DMS 273 (cell line): ENCODE measurements at regions not wholly inside any gene's neighbourhood (a gene's known extent, or its start where the extent isn't known, plus 50 kb on each side); places are given as distances from the start of the nearest gene placed in this dataset.
A peak's percentile ranks its signal among the peaks of the same experiment; 100 is the strongest.
"Not testable (repeated sequence)": the region's sequence is repeated elsewhere in the genome, so short reads cannot be mapped to it uniquely, and the experiment has no call there.

Experiments
- DNase-seq: peaks from one replicate; lab custom pipeline; 2025; ENCODE audit not compliant: unreplicated experiment; lab: John Stamatoyannopoulos, UW

- DNase-seq = no peak
These were observed 300.6 kb downstream of the PPP4R3C start for GRCh38 chrX:27162496-27162895.

DNA sequence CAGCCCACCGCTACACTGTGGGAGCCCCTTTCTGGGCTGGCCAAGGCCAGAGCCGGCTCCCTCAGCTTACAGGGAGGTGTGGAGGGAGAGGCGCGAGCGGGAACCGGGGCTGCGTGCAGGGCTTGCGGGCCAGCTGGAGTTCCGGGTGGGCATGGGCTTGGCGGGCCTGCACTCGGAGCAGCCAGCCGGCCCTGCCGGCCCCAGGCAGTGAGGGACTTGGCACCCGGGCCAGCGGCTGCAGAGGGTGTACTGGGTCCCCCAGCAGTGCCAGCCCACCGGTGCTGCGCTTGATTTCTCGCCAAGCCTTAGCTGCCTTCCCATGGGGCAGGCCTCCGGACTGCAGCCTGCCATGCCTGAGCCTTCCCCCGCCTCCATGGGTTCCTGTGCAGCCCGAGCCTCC, 306.2 kb downstream of the PPP4R3C start:
- not testable (repeated sequence) for DNase-seq

DNA sequence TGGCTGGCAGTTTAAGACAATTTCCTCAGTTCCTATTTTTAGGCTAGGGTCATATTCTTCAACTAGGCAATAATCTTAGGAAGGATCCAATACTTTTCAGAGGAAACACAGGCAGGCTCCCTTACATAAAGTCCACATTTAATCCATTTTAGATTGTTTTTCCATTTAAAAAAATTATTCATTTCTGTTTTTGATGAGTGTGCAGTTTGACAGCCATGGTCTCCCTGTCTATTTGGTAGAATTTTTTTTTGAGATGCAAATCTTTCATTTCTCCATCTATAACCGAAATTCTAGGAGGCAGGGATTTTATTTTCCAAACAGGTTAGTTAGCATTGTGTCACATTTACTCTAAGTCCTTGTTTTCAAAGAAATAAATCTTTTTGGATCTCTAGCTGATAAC, 326.8 kb downstream of the PPP4R3C start:
- no peak for DNase-seq

GRCh38 chrX:27132862-27133261, 330.3 kb downstream of the PPP4R3C start:
- no peak for DNase-seq

- DNase-seq = not testable (repeated sequence)
These were observed 376.0 kb downstream of the PPP4R3C start for GRCh38 chrX:27087176-27087575.

- DNase-seq = no peak
These were observed 376.9 kb downstream of the PPP4R3C start for GRCh38 chrX:27086237-27086636.

- DNase-seq = no peak
These were observed 377.8 kb downstream of the PPP4R3C start for GRCh38 chrX:27085346-27085745.

- no peak for DNase-seq
These were observed 384.8 kb downstream of the PPP4R3C start for GRCh38 chrX:27078371-27078770.

GRCh38 chrX:27057883-27058282, 405.3 kb downstream of the PPP4R3C start:
- DNase-seq = no peak

DNA sequence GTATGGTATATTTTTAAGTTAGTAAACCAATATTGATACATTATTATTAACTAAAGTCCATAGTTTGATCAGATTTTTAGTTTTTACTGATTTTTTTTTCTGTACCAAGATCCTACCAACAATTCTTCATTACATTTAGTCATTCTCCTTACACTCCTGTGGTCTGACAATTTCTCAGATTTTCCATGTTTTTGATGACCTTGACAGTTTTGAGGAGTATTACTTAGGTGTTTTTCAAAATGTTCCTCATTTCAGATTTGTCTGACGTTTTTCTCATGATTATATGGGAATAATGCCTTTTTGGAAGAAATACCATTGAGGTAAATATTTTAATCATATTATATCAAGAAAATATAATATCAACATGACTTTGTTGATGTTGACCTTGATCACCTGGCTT, 423.8 kb downstream of the PPP4R3C start:
- DNase-seq = no peak

- DNase-seq = peak; percentile 92
These were observed 454.7 kb downstream of the PPP4R3C start for GRCh38 chrX:27008486-27008885.

- DNase-seq = no peak
These were observed 463.5 kb downstream of the PPP4R3C start for GRCh38 chrX:26999634-27000033.

GRCh38 chrX:26958261-26958660, 504.9 kb downstream of the PPP4R3C start:
- no peak for DNase-seq

DNA sequence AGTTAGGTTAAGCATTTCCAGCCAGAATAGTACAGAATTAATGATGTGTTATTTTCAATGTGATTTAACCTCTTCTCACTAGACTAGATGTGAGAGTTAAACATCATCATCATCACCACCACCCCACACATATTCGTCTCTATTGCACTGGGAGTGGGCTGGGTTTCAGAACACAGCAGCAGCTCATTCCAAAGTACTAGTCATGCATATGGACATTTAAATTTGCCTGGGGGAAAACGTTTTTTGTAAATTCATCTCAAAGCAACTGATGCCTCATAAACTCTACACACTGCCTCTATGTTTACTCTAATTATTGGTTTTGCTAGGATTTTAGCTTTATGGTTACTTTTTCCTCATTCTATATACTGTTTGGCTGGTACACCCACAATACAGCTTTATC, 509.1 kb downstream of the PPP4R3C start:
- DNase-seq = no peak

DNA sequence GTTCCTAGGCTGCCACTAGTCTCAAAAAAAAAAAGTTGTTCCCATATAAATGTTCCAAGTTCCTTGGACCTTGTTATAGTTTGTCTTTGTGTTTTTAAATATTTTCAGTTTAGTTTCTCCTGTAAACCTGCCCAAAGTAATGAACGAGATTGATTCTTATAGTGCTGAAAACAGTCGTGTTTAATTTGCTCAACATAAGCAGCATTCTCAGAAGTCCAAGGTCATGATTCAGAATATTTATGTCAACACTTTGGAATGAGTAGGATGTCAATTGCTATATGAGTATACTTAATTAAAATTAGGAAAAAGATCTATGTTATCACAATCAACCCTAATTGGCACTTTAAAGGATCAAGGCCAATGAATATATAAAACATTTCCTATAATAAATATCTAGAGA, 510.9 kb downstream of the PPP4R3C start:
- DNase-seq = no peak

GRCh38 chrX:26927419-26927818, 535.7 kb downstream of the PPP4R3C start:
- DNase-seq = no peak

GRCh38 chrX:26925088-26925487, 538.1 kb downstream of the PPP4R3C start:
- DNase-seq = no peak

DNA sequence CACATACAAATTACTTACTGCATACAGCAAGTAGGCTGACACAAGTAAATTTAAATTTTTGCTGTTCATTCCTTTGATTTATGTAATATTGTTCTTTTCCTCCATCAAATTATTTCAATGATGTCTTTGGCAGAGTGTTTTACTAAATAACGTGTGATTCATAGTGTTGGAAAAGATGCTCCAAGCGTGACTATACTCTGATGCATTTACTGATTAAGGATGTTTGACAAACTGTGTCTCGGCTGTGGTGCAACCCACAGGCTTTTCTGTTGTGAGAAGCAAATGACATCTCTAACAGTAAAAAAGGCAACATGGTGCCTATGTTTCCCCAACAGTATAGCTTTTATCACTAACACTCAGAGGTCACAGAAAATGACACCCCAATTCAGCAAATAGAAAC, 540.9 kb downstream of the PPP4R3C start:
- no peak for DNase-seq

GRCh38 chrX:26918631-26919030, 544.5 kb downstream of the PPP4R3C start:
- peak; percentile 74 for DNase-seq

DNA sequence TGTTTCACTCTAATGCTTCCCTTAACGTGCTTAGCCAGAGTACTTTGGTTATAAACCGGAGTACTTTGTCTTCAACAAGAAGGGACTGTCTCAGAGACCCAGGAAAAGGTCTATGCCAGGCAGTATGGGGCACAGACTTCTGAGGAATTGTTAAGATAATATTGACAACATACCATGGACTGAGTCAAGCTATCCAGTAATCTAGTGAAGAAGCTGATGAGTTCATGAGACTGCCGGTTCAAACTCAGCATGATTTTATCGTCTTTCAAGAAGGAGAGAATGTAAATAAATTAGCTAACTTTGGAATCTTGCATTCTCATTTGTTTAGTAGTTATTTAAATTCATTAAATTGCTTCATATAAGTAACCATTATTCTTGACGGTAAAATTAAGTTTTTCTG, 546.1 kb downstream of the PPP4R3C start:
- no peak for DNase-seq

- no peak for DNase-seq
These were observed 548.1 kb downstream of the PPP4R3C start for GRCh38 chrX:26915064-26915463.

DNA sequence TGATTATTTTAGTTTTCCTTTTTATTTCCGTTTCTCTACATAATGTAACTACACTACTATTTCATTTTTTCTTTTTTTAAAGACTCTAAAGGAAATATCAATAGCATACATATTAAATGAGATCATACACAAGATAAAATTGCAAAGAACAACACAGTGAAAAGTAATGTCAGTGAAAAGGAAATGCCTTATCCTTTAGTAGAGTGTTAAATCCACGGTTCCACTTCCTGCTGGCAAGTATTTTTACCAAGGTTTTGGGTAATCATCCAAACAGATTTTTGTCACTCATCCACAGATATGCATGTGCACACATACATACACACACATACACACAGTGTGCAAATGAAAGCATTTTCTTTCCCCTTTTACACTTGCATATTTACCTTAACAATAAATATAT, 548.9 kb downstream of the PPP4R3C start:
- no peak for DNase-seq

DNA sequence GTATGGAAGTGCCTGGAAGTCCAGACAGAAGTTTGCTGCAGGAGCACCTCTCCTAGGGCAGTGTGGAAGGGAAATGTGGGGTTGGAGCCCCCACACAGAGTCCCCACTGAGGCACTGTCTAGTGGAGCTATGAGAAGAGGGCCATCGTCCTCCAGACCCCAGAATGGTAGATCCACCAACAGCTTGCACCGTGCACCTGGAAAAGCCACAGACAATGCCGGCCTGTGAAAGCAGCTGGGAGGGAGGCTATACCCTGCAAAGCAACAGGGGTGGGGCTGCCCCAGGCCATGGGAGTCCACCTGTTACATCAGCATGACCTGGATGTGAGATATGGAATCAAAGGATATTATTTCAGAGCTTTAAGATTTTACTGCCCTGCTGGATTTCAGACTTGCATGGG, 551.4 kb downstream of the PPP4R3C start:
- not testable (repeated sequence) for DNase-seq

GRCh38 chrX:26909728-26910127, 553.4 kb downstream of the PPP4R3C start:
- DNase-seq = no peak
